ENCODE measurements at regions not wholly inside any gene's neighbourhood (a gene's known extent, or its start where the extent isn't known, plus 50 kb on each side); places are given as distances from the start of the nearest gene placed in this dataset.
A peak's percentile ranks its signal among the peaks of the same experiment; 100 is the strongest.
"Not testable (repeated sequence)": the region's sequence is repeated elsewhere in the genome, so short reads cannot be mapped to it uniquely, and the experiment has no call there.

DNA sequence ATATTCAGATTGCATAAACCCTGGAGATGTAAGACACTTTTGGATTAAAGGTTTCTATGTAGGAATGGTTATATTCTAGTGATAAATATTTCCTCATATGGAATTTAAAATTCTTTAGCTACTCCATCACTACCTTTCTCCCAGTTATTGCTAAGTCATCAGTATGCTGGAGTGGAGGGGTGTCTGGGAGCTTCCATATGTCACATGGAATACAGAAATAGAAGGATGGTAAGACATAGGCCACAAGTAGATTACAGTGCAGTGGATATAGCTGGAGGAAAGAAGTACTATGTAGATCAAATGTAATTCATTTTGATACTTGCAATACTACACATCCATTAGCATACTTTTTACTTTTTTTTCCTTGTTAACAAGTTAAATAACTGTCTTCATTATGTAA is 428.4 kb downstream of the ARL4A start:
- ChIA-PET POLR2A (ENCODE audit: unreplicated experiment) (no interaction called here), CTCF (no interaction called here)
- Histone ChIP-seq H3K79me2 (ENCODE audit: low read depth) (no peaks in the 10 kb centered on the region), H3K4me1 (replicated peaks; ENCODE audit: insufficient read depth) (no peaks in the 10 kb centered on the region), H3K4me2 (no peak overlapping the region), H3K9me3 (ENCODE audit: insufficient read depth, low read depth) (no peaks in the 10 kb centered on the region), H3K36me3 (ENCODE audit: low read depth) (no peaks in the 10 kb centered on the region), H3K4me3 (no peak overlapping the region), H4K20me1 (ENCODE audit: insufficient read depth) (no peaks in the 10 kb centered on the region), H2AFZ (no peak overlapping the region), H3K27ac (no peak overlapping the region), H3K27me3 (ENCODE audit: insufficient read depth, low read depth) (no peaks in the 10 kb centered on the region), H3K9me2 (ENCODE audit: insufficient read depth) (no peaks in the 10 kb centered on the region), H3F3A (ENCODE audit: insufficient read depth, low read depth) (no peaks in the 10 kb centered on the region)
- BruUV-seq (replicated peaks) = no TSS peak
- intact Hi-C loops (cut with micrococcal nuclease; ENCODE audit: unreplicated experiment) = loop anchor here (2.0 kb wide), 1 partner anchor 477 kb away; no protein-coding TSS in a partner anchor
- no peak for DNase-seq
- TF ChIP-seq EZH2 (IDR thresholded peaks at IDR 0.05; ENCODE audit: low read depth) = no peak
- TF ChIP-seq, protein P1, sequence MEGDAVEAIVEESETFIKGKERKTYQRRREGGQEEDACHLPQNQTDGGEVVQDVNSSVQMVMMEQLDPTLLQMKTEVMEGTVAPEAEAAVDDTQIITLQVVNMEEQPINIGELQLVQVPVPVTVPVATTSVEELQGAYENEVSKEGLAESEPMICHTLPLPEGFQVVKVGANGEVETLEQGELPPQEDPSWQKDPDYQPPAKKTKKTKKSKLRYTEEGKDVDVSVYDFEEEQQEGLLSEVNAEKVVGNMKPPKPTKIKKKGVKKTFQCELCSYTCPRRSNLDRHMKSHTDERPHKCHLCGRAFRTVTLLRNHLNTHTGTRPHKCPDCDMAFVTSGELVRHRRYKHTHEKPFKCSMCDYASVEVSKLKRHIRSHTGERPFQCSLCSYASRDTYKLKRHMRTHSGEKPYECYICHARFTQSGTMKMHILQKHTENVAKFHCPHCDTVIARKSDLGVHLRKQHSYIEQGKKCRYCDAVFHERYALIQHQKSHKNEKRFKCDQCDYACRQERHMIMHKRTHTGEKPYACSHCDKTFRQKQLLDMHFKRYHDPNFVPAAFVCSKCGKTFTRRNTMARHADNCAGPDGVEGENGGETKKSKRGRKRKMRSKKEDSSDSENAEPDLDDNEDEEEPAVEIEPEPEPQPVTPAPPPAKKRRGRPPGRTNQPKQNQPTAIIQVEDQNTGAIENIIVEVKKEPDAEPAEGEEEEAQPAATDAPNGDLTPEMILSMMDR (conservative IDR thresholded peaks at IDR 0.05) = no peak

DNA sequence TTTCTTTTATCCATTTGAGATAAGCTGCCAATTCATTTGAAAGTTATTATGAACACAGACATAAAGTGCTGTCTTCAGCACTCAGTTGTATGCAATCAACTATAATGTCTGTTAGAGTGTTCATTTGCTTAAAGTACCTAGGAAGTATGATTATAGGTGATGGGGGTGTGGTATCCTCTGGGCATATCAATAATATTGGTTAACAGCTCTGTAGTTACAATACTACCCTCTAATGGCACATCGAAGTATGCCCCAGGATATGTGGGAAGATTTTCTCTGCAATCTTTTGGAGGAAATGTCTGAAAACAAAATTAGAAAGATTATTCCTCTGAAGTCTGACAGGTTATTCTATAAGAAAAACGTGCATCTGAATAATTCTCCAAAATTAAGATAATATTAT is 429.7 kb downstream of the ARL4A start:
- intact Hi-C loops (cut with micrococcal nuclease; ENCODE audit: unreplicated experiment) = loop anchor here (1.0 to 2.0 kb wide), 2 partner anchors 430 to 478 kb away; partner anchors contain the start of gene ARL4A
- CTCF ChIA-PET = interaction anchor here (0.6 kb wide), 1 partner anchor 139 kb away, joined by 3 read pairs; no protein-coding TSS in a partner anchor

DNA sequence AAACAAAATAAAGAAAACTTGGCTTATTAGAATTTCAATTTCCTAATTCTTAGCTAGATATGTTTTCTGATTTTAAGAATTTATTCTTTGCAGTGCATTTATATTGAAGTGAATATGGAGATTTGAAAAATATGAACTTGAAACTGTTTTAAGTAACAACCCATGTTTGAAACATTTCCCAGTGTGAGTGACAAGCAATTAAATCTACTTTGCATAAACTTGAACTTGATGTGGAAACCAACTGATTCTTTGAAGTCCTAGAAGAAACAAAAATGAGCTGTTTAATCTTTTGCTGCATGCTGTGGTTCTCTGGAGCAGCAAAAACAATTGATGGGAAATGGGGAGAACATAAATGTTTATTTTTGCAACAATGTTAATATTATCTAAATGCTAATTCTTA is 430.2 kb downstream of the ARL4A start:
- no peaks in the 10 kb centered on the region for H3K79me2 ChIP-seq (ENCODE audit: low read depth)
- H2AFZ ChIP-seq = no peak overlapping the region
- H3K4me3 ChIP-seq = no peak overlapping the region
- no peak for TF ChIP-seq EZH2 (IDR thresholded peaks at IDR 0.05; ENCODE audit: low read depth)
- TF ChIP-seq, protein P1 (conservative IDR thresholded peaks at IDR 0.05) = no peak
- no peaks in the 10 kb centered on the region for H4K20me1 ChIP-seq (ENCODE audit: insufficient read depth)
- DNase-seq = no peak
- H3K9me3 ChIP-seq (ENCODE audit: insufficient read depth, low read depth) = no peaks in the 10 kb centered on the region
- ChIA-PET CTCF (no interaction called here), POLR2A (ENCODE audit: unreplicated experiment) (no interaction called here)
- no TSS peak for BruUV-seq (replicated peaks)
- no peaks in the 10 kb centered on the region for H3K36me3 ChIP-seq (ENCODE audit: low read depth)
- no peaks in the 10 kb centered on the region for H3F3A ChIP-seq (ENCODE audit: insufficient read depth, low read depth)
- H3K9me2 ChIP-seq (ENCODE audit: insufficient read depth) = no peaks in the 10 kb centered on the region
- H3K27ac ChIP-seq = no peak overlapping the region
- H3K27me3 ChIP-seq (ENCODE audit: insufficient read depth, low read depth) = no peaks in the 10 kb centered on the region
- H3K4me1 ChIP-seq (replicated peaks; ENCODE audit: insufficient read depth) = no peaks in the 10 kb centered on the region
- intact Hi-C loops (cut with micrococcal nuclease; ENCODE audit: unreplicated experiment) = loop anchor here (1.0 to 2.0 kb wide), 2 partner anchors 430 to 479 kb away; partner anchors contain the start of gene ARL4A
- H3K4me2 ChIP-seq = no peak overlapping the region

More for the DNA sequence above, 429.7 kb downstream of the ARL4A start:
- POLR2A ChIA-PET (ENCODE audit: unreplicated experiment) = interaction anchor here (0.6 kb wide), 2 partner anchors 79 to 195 kb away, joined by 3 read pairs; no protein-coding TSS in a partner anchor
- TF ChIP-seq EZH2 (IDR thresholded peaks at IDR 0.05; ENCODE audit: low read depth) = no peak
- TF ChIP-seq, protein P1 (conservative IDR thresholded peaks at IDR 0.05) = peak; percentile 62
- Histone ChIP-seq H3K27me3 (ENCODE audit: insufficient read depth, low read depth) (no peaks in the 10 kb centered on the region), H3K4me1 (replicated peaks; ENCODE audit: insufficient read depth) (no peaks in the 10 kb centered on the region), H3K27ac (no peak overlapping the region), H3K4me2 (no peak overlapping the region), H4K20me1 (ENCODE audit: insufficient read depth) (no peaks in the 10 kb centered on the region), H3K9me2 (ENCODE audit: insufficient read depth) (no peaks in the 10 kb centered on the region), H2AFZ (no peak overlapping the region), H3K36me3 (ENCODE audit: low read depth) (no peaks in the 10 kb centered on the region), H3K79me2 (ENCODE audit: low read depth) (no peaks in the 10 kb centered on the region), H3K4me3 (no peak overlapping the region), H3K9me3 (ENCODE audit: insufficient read depth, low read depth) (no peaks in the 10 kb centered on the region), H3F3A (ENCODE audit: insufficient read depth, low read depth) (no peaks in the 10 kb centered on the region)
- BruUV-seq (replicated peaks) = no TSS peak
- no peak for DNase-seq

DNA sequence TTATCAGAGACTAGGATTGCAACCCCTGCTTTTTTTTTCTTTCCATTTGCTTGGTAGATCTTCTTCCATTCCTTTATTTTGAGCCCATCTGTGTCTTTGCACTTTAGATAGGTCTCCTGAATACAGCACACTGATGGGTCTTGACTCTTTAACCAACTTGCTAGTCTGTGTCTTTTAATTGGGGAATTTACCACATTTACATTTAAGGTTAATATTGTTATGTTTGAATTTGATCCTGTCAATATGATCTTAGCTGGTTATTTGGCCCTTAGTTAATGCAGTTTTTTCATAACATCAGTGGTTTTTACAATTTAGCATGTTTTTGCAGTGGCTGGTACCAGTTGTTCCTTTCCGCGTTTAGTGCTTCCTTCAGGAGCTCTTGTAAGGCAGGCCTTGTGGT is 437.2 kb downstream of the ARL4A start:
- DNase-seq; H3K27me3 ChIP-seq (ENCODE audit: insufficient read depth, low read depth); H3K27ac ChIP-seq; H2AFZ ChIP-seq; intact Hi-C loops (cut with micrococcal nuclease; ENCODE audit: unreplicated experiment); H3K9me2 ChIP-seq (ENCODE audit: insufficient read depth); H3F3A ChIP-seq (ENCODE audit: insufficient read depth, low read depth); H3K4me2 ChIP-seq; H3K9me3 ChIP-seq (ENCODE audit: insufficient read depth, low read depth); H3K36me3 ChIP-seq (ENCODE audit: low read depth); H3K79me2 ChIP-seq (ENCODE audit: low read depth); BruUV-seq (replicated peaks); H3K4me3 ChIP-seq; CTCF ChIA-PET; H4K20me1 ChIP-seq (ENCODE audit: insufficient read depth); H3K4me1 ChIP-seq (replicated peaks; ENCODE audit: insufficient read depth): not testable (repeated sequence)
- POLR2A ChIA-PET (ENCODE audit: unreplicated experiment) = interaction anchor here (0.6 kb wide), 1 partner anchor 12 kb away, joined by 4 read pairs; no protein-coding TSS in a partner anchor

All from PC-9 (cell line).